ENCODE measurements at regions not wholly inside any gene's neighbourhood (a gene's known extent, or its start where the extent isn't known, plus 50 kb on each side); places are given as distances from the start of the nearest gene placed in this dataset.

DNA sequence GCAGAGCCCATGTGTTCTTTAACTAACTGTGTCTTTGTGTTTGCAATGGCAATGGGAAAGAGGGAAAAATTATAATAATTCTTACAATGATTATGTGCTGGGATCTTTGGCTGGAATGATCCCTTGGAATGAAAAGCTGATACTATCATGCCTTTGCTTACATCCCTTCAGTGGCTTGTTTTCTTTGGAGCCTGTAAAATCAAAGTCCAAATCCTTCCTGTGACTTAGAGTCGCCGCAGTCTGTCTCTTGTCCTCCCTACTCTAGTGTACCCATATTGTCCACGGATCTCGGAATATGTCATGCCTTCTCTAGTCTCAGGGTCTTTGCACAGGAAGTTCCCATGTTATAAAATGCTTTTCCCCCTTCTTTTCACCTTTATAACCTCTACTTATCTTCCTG is 111.7 kb upstream of the MAF start:
- TF ChIP-seq, protein P1, sequence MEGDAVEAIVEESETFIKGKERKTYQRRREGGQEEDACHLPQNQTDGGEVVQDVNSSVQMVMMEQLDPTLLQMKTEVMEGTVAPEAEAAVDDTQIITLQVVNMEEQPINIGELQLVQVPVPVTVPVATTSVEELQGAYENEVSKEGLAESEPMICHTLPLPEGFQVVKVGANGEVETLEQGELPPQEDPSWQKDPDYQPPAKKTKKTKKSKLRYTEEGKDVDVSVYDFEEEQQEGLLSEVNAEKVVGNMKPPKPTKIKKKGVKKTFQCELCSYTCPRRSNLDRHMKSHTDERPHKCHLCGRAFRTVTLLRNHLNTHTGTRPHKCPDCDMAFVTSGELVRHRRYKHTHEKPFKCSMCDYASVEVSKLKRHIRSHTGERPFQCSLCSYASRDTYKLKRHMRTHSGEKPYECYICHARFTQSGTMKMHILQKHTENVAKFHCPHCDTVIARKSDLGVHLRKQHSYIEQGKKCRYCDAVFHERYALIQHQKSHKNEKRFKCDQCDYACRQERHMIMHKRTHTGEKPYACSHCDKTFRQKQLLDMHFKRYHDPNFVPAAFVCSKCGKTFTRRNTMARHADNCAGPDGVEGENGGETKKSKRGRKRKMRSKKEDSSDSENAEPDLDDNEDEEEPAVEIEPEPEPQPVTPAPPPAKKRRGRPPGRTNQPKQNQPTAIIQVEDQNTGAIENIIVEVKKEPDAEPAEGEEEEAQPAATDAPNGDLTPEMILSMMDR (conservative IDR thresholded peaks at IDR 0.05 in 1 of 2, IDR thresholded peaks at IDR 0.05 in 1 of 2; ENCODE audit: extremely low read depth in 1 of 2, insufficient read depth in 1 of 2, low read depth in 1 of 2, low read length in 2 of 2) = no peak
- TF ChIP-seq EZH2 (IDR thresholded peaks at IDR 0.05; ENCODE audit: borderline replicate concordance, low read length) = no peak
